ENCODE measurements at regions not wholly inside any gene's neighbourhood (a gene's known extent, or its start where the extent isn't known, plus 50 kb on each side); places are given as distances from the start of the nearest gene placed in this dataset.

GRCh38 chr1:218991089-218991488 lies 182.6 kb upstream of the LYPLAL1 start:
- BruUV-seq (replicated peaks) = no TSS peak
- TF ChIP-seq, protein P1, sequence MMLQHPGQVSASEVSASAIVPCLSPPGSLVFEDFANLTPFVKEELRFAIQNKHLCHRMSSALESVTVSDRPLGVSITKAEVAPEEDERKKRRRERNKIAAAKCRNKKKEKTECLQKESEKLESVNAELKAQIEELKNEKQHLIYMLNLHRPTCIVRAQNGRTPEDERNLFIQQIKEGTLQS (IDR thresholded peaks at IDR 0.05) = no peak
- TF ChIP-seq SRF (IDR thresholded peaks at IDR 0.05; ENCODE audit: low read depth) (no peak), RAD21 (IDR thresholded peaks at IDR 0.05; ENCODE audit: low read depth) (no peak), EGR1 (IDR thresholded peaks at IDR 0.05; ENCODE audit: low read depth) (no peak), POLR2AphosphoS5 (IDR thresholded peaks at IDR 0.05; ENCODE audit: low read depth, low read length) (no peak), CEBPB (IDR thresholded peaks at IDR 0.05; ENCODE audit: low read depth) (no peak), JUND (IDR thresholded peaks at IDR 0.05) (no peak), ELF1 (IDR thresholded peaks at IDR 0.05; ENCODE audit: borderline replicate concordance, low read depth) (no peak), EZH2phosphoT487 (IDR thresholded peaks at IDR 0.05; ENCODE audit: borderline replicate concordance) (no peak), ZNF274 (IDR thresholded peaks at IDR 0.05; ENCODE audit: low read depth, low read length) (no peak), SIN3A (IDR thresholded peaks at IDR 0.05; ENCODE audit: low read depth) (no peak), MAX (IDR thresholded peaks at IDR 0.05) (no peak)
- TF ChIP-seq, protein P2, sequence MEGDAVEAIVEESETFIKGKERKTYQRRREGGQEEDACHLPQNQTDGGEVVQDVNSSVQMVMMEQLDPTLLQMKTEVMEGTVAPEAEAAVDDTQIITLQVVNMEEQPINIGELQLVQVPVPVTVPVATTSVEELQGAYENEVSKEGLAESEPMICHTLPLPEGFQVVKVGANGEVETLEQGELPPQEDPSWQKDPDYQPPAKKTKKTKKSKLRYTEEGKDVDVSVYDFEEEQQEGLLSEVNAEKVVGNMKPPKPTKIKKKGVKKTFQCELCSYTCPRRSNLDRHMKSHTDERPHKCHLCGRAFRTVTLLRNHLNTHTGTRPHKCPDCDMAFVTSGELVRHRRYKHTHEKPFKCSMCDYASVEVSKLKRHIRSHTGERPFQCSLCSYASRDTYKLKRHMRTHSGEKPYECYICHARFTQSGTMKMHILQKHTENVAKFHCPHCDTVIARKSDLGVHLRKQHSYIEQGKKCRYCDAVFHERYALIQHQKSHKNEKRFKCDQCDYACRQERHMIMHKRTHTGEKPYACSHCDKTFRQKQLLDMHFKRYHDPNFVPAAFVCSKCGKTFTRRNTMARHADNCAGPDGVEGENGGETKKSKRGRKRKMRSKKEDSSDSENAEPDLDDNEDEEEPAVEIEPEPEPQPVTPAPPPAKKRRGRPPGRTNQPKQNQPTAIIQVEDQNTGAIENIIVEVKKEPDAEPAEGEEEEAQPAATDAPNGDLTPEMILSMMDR (IDR thresholded peaks at IDR 0.05 in 2 of 3, conservative IDR thresholded peaks at IDR 0.05 in 1 of 3; ENCODE audit: borderline replicate concordance in 1 of 3, insufficient read depth in 1 of 3, low read depth in 2 of 3, low read length in 2 of 3) = no peak
- TF ChIP-seq, protein P3, sequence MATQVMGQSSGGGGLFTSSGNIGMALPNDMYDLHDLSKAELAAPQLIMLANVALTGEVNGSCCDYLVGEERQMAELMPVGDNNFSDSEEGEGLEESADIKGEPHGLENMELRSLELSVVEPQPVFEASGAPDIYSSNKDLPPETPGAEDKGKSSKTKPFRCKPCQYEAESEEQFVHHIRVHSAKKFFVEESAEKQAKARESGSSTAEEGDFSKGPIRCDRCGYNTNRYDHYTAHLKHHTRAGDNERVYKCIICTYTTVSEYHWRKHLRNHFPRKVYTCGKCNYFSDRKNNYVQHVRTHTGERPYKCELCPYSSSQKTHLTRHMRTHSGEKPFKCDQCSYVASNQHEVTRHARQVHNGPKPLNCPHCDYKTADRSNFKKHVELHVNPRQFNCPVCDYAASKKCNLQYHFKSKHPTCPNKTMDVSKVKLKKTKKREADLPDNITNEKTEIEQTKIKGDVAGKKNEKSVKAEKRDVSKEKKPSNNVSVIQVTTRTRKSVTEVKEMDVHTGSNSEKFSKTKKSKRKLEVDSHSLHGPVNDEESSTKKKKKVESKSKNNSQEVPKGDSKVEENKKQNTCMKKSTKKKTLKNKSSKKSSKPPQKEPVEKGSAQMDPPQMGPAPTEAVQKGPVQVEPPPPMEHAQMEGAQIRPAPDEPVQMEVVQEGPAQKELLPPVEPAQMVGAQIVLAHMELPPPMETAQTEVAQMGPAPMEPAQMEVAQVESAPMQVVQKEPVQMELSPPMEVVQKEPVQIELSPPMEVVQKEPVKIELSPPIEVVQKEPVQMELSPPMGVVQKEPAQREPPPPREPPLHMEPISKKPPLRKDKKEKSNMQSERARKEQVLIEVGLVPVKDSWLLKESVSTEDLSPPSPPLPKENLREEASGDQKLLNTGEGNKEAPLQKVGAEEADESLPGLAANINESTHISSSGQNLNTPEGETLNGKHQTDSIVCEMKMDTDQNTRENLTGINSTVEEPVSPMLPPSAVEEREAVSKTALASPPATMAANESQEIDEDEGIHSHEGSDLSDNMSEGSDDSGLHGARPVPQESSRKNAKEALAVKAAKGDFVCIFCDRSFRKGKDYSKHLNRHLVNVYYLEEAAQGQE (IDR thresholded peaks at IDR 0.05; ENCODE audit: low read depth) = no peak
- H3K4me3 ChIP-seq (replicated peaks in 1 of 2; ENCODE audit: low read depth in 1 of 2, low read length in 2 of 2) = no peak overlapping the region
- DNase-seq (ENCODE audit: low read depth, low spot score) (no peak), ATAC-seq (no peak)
- CTCF ChIA-PET = no interaction called here
- intact Hi-C loops (cut with micrococcal nuclease) = loop anchor here (10.0 kb wide), 1 partner anchor 626 kb away; no protein-coding TSS in a partner anchor
- no peaks in the 10 kb centered on the region for H3K36me3 ChIP-seq (ENCODE audit: control insufficient read depth in 1 of 2, insufficient read depth in 2 of 2, low read length in 2 of 2)
- H3K79me2 ChIP-seq (ENCODE audit: insufficient read depth, low read length) = no peaks in the 10 kb centered on the region
- H3K27me3 ChIP-seq (ENCODE audit: insufficient read depth, low read length) = no peaks in the 10 kb centered on the region
- no peaks in the 10 kb centered on the region for H3K9me2 ChIP-seq (ENCODE audit: insufficient read depth)
- no peak overlapping the region for H3K9ac ChIP-seq (ENCODE audit: low read length)
- no peak overlapping the region for H2AFZ ChIP-seq (ENCODE audit: low read depth, low read length, poor library complexity, severe bottlenecking)
- RAD21 ChIA-PET (ENCODE audit: low non-redundant PET in 1 of 2, low total read pairs in 2 of 2, uncharacterized antibody in 2 of 2, unreplicated experiment in 2 of 2) = no interaction called here
- no peak overlapping the region for H3K27ac ChIP-seq (ENCODE audit: low read depth, low read length)
- no peak overlapping the region for H3K4me2 ChIP-seq (ENCODE audit: low read length)
- POLR2A ChIA-PET = no interaction called here
- H3K4me1 ChIP-seq (ENCODE audit: control insufficient read depth in 1 of 2, insufficient read depth in 2 of 2, low read length in 2 of 2) = no peaks in the 10 kb centered on the region
- H3K9me3 ChIP-seq (ENCODE audit: control insufficient read depth in 1 of 2, insufficient read depth in 1 of 2, low read depth in 1 of 2, low read length in 2 of 2) = no peaks in the 10 kb centered on the region
- no peaks in the 10 kb centered on the region for H4K20me1 ChIP-seq (ENCODE audit: insufficient read depth)
